GM12878 (cell line): ENCODE measurements at regions not wholly inside any gene's neighbourhood (a gene's known extent, or its start where the extent isn't known, plus 50 kb on each side); places are given as distances from the start of the nearest gene placed in this dataset.

Experiments used
- ATAC-seq: fragments of 200-7000 bp; cut with Tn5 transposase; 3 replicates; pipeline ENCODE4 v1.9.1; 2020; ENCODE audit warnings: mild to moderate bottlenecking, moderate library complexity
- BruUV-seq: library from RNA; stranded (reverse); fragments of 400-500 nt; replicated peaks from 2 replicates; lab custom pipeline; 2021; lab: Mats Ljungman, UMichigan
- CTCF ChIA-PET: fragments of 300-600 bp; sonication (Branson Sonifier 250); formaldehyde crosslinking; extraction: SDS; loops from one replicate; lab custom pipeline; 2021; ENCODE audit warnings: inconsistent platforms; lab: Yijun Ruan, JAX
- POLR2A ChIA-PET: fragments of 350-600 bp; formaldehyde crosslinking; extraction: SDS; loops from one replicate; lab custom pipeline; 2021; ENCODE audit warnings: inconsistent platforms; lab: Charles Lee
- RAD21 ChIA-PET: fragments of 300-600 bp; sonication (Branson Sonifier 250); formaldehyde crosslinking; loops from one replicate; lab custom pipeline; 2023; ENCODE audit warnings: antibody characterized with exemption; ENCODE audit not compliant: unreplicated experiment; lab: Charles Lee
- SMC1A ChIA-PET: fragments of 300-600 bp; sonication (Branson Sonifier 250); formaldehyde crosslinking; loops from one replicate; lab custom pipeline; 2023; ENCODE audit not compliant: unreplicated experiment, uncharacterized antibody; lab: Charles Lee
- DNase-seq: peaks from one replicate; pipeline ENCODE4 v3.0.0-alpha.2; 2011; ENCODE audit warnings: low read depth, low spot score
- FAIRE-seq: peaks from 3 replicates; lab custom pipeline; 2011; peaks lifted over from hg19 to GRCh38; lab: Jason Lieb, UNC
- H2AFZ ChIP-seq: 2 replicates; pipeline ENCODE4 v1.6.0; 2011; ENCODE audit warnings: low read depth, low read length, control low read depth; ENCODE audit not compliant: control insufficient read depth
- H3K27ac ChIP-seq: 2 replicates; pipeline ENCODE4 v1.5.1; 2011; ENCODE audit warnings: control low read depth; ENCODE audit not compliant: control insufficient read depth, insufficient read depth
- H3K27me3 ChIP-seq, 2 experiments: replicated peaks in 1 of 2; 2 replicates each; pipeline versions ENCODE4 v1.6.0 to v1.6.1; 2011; ENCODE audit warnings: low read length in 1 of 2; ENCODE audit not compliant: control insufficient read depth in 2 of 2, insufficient read depth in 2 of 2
- H3K36me3 ChIP-seq, 2 experiments: 2 replicates each; pipeline ENCODE4 v1.5.1; 2011; ENCODE audit warnings: low read length in 1 of 2; ENCODE audit not compliant: control insufficient read depth in 2 of 2, insufficient read depth in 2 of 2
- H3K4me1 ChIP-seq: 2 replicates; pipeline ENCODE4 v1.6.1; 2011; ENCODE audit warnings: mild to moderate bottlenecking, low read length, moderate library complexity, mixed read lengths; ENCODE audit not compliant: control insufficient read depth, insufficient read depth
- H3K4me2 ChIP-seq: 2 replicates; pipeline ENCODE4 v1.6.0; 2011; ENCODE audit warnings: control low read depth; ENCODE audit not compliant: control insufficient read depth, insufficient read depth
- H3K4me3 ChIP-seq: fragments of 200-600 bp; sonication (generic); 2 replicates; pipeline ENCODE4 v1.5.1; 2016
- H3K79me2 ChIP-seq: 2 replicates; pipeline ENCODE4 v1.6.0; 2011; ENCODE audit warnings: low read length; ENCODE audit not compliant: control insufficient read depth, insufficient read depth
- H3K9ac ChIP-seq: 2 replicates; pipeline ENCODE4 v1.8.0; 2011; ENCODE audit warnings: low read length, control low read depth, mixed read lengths; ENCODE audit not compliant: control insufficient read depth, insufficient read depth
- H3K9me3 ChIP-seq: replicated peaks from 3 replicates; pipeline ENCODE4 v1.5.1; 2011; ENCODE audit warnings: mild to moderate bottlenecking, low read length; ENCODE audit not compliant: control insufficient read depth, insufficient read depth
- H4K20me1 ChIP-seq: 2 replicates; pipeline ENCODE4 v1.6.0; 2011; ENCODE audit not compliant: control insufficient read depth, insufficient read depth
- CBX3 ChIP-seq: fragments of 200-600 bp; sonication (generic); IDR thresholded peaks from 2 replicates; pipeline ENCODE4 v1.6.1; 2016; ENCODE audit warnings: low read depth, borderline replicate concordance
- CHD2 ChIP-seq: IDR thresholded peaks from 2 replicates; pipeline ENCODE4 v1.6.1; 2011; ENCODE audit warnings: low read depth, low read length, improper control_type of control experiment, borderline replicate concordance
- GATAD2B ChIP-seq: fragments of 450-650 bp; conservative IDR thresholded peaks from 2 replicates; pipeline ENCODE4 v1.6.1; 2017; ENCODE audit warnings: low read depth, mild to moderate bottlenecking, moderate library complexity
- IKZF1 ChIP-seq: fragments of 450-650 bp; conservative IDR thresholded peaks from 2 replicates; pipeline ENCODE4 v1.6.1; 2017; ENCODE audit warnings: antibody characterized with exemption, mild to moderate bottlenecking
- ZNF384 ChIP-seq: IDR thresholded peaks from 2 replicates; pipeline ENCODE4 v1.6.1; 2012; ENCODE audit warnings: low read depth, mild to moderate bottlenecking, low read length, improper control_type of control experiment, borderline replicate concordance
- ZZZ3 ChIP-seq: IDR thresholded peaks from 2 replicates; pipeline ENCODE4 v1.6.1; 2011; ENCODE audit warnings: low read depth; ENCODE audit not compliant: control insufficient read depth, insufficient read length
- WGBS: methylation state at CpG from one replicate; pipeline ENCODE4 v1.1.6; 2016; ENCODE audit warnings: low lambda C conversion rate; ENCODE audit not compliant: insufficient replicate concordance, insufficient coverage; ENCODE audit errors: missing lambda C conversion rate; 5-methylcytosine and 5-hydroxymethylcytosine counted together
- in situ Hi-C: fragments of 300-500 bp; cut with MboI; formaldehyde crosslinking; loops from 9 replicates; pipeline ENCODE4 v1.14.3; 2018; ENCODE audit warnings: mixed read lengths
- intact Hi-C: fragments of 100-400 bp; cut with micrococcal nuclease; formaldehyde crosslinking; loops from one replicate; pipeline ENCODE4 v1.14.2; 2022; ENCODE audit not compliant: unreplicated experiment
- TF ChIP-seq, protein P1 (sequence below), 3 experiments: IDR thresholded peaks in 2 of 3; conservative IDR thresholded peaks in 1 of 3; 2 replicates each; pipeline ENCODE4 v1.5.1; 2011; ENCODE audit warnings: low read depth in 3 of 3, low read length in 3 of 3, mild to moderate bottlenecking in 3 of 3, control low read depth in 2 of 3, moderate library complexity in 2 of 3, inconsistent platforms in 1 of 3, mixed read lengths in 1 of 3; ENCODE audit not compliant: control insufficient read depth in 2 of 3, insufficient read depth in 1 of 3; ENCODE audit errors: extremely low read depth in 1 of 3
- TF ChIP-seq, protein P2 (sequence below): IDR thresholded peaks from 2 replicates; pipeline ENCODE4 v1.6.1; 2011; ENCODE audit warnings: low read depth, low read length, improper control_type of control experiment, borderline replicate concordance
- TF ChIP-seq, protein P3 (sequence below): IDR thresholded peaks from 2 replicates; pipeline ENCODE4 v1.6.1; 2012; ENCODE audit warnings: low read length, inconsistent platforms
- TF ChIP-seq, protein P4 (sequence below): fragments of 450-650 bp; IDR thresholded peaks from 2 replicates; pipeline ENCODE4 v1.6.1; 2018; ENCODE audit warnings: mild to moderate bottlenecking, low read depth, moderate library complexity; ENCODE audit not compliant: partially characterized antibody
- TF ChIP-seq, protein P5 (sequence below): fragments of 450-650 bp; IDR thresholded peaks from 2 replicates; pipeline ENCODE4 v1.6.1; 2017; ENCODE audit warnings: antibody characterized with exemption, mild to moderate bottlenecking, moderate library complexity

DNA sequence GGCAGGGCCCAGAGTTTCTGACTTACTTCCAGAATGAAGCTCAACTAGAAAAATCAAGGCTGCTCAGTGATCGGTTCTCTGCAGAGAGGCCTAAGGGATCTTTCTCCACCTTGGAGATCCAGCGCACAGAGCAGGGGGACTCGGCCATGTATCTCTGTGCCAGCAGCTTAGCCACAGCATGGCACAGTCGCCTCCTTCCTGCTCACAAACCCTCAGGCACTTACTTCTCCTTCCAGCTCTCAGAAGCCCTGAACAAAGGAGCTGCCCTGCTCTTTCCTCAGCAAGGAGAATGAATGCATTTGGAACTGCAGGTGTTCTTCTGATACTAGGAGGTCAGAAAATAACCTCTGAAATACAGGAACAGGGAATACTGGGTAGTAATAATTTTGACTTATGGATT, 219.7 kb upstream of the PRSS1 start (continued):
- TF ChIP-seq, protein P1, sequence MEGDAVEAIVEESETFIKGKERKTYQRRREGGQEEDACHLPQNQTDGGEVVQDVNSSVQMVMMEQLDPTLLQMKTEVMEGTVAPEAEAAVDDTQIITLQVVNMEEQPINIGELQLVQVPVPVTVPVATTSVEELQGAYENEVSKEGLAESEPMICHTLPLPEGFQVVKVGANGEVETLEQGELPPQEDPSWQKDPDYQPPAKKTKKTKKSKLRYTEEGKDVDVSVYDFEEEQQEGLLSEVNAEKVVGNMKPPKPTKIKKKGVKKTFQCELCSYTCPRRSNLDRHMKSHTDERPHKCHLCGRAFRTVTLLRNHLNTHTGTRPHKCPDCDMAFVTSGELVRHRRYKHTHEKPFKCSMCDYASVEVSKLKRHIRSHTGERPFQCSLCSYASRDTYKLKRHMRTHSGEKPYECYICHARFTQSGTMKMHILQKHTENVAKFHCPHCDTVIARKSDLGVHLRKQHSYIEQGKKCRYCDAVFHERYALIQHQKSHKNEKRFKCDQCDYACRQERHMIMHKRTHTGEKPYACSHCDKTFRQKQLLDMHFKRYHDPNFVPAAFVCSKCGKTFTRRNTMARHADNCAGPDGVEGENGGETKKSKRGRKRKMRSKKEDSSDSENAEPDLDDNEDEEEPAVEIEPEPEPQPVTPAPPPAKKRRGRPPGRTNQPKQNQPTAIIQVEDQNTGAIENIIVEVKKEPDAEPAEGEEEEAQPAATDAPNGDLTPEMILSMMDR (IDR thresholded peaks at IDR 0.05 in 2 of 3, conservative IDR thresholded peaks at IDR 0.05 in 1 of 3; ENCODE audit: control insufficient read depth in 2 of 3, extremely low read depth in 1 of 3, insufficient read depth in 1 of 3, low read depth in 3 of 3, low read length in 3 of 3): no peak
- TF ChIP-seq IKZF1 (no peak), ZZZ3 (no peak), GATAD2B (no peak)
- TF ChIP-seq, protein P2, sequence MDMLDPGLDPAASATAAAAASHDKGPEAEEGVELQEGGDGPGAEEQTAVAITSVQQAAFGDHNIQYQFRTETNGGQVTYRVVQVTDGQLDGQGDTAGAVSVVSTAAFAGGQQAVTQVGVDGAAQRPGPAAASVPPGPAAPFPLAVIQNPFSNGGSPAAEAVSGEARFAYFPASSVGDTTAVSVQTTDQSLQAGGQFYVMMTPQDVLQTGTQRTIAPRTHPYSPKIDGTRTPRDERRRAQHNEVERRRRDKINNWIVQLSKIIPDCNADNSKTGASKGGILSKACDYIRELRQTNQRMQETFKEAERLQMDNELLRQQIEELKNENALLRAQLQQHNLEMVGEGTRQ: no peak

GRCh38 chr7:142528608-142529408, 220.5 kb upstream of the PRSS1 start:
- H3K4me1 ChIP-seq: no peaks in the 10 kb centered on the region
- no peaks in the 10 kb centered on the region; a peak in 2 of 4 replicates for H3K27me3 ChIP-seq
- intact Hi-C loops: no loop called here
- H3K9ac ChIP-seq: no peak overlapping the region
- in situ Hi-C loops: no loop called here
- H3K27ac ChIP-seq: no peak overlapping the region
- BruUV-seq: no TSS peak
- H3K4me3 ChIP-seq: no peak overlapping the region
- no peak for FAIRE-seq
- no peaks in the 10 kb centered on the region; the same call in 1 of the 2 replicates for H4K20me1 ChIP-seq
- no peaks in the 10 kb centered on the region for H3K9me3 ChIP-seq
- RAD21 ChIA-PET: no interaction called here
- no peaks in the 10 kb centered on the region for H3K79me2 ChIP-seq
- POLR2A ChIA-PET: no interaction called here
- H2AFZ ChIP-seq: no peak overlapping the region
- WGBS: 38% methylated on average over 15 of the region's 15 CpGs
- SMC1A ChIA-PET: no interaction called here
- no peak overlapping the region for H3K4me2 ChIP-seq
- CTCF ChIA-PET: interaction anchor here (3.0 kb wide), 1 partner anchor 59 kb away, joined by 8 read pairs; no protein-coding TSS in a partner anchor
- H3K36me3 ChIP-seq: no peaks in the 10 kb centered on the region
- no peak for DNase-seq
- ATAC-seq: no peak
- TF ChIP-seq CBX3 (no peak), CHD2 (no peak), ZNF384 (no peak)
- TF ChIP-seq, protein P3, sequence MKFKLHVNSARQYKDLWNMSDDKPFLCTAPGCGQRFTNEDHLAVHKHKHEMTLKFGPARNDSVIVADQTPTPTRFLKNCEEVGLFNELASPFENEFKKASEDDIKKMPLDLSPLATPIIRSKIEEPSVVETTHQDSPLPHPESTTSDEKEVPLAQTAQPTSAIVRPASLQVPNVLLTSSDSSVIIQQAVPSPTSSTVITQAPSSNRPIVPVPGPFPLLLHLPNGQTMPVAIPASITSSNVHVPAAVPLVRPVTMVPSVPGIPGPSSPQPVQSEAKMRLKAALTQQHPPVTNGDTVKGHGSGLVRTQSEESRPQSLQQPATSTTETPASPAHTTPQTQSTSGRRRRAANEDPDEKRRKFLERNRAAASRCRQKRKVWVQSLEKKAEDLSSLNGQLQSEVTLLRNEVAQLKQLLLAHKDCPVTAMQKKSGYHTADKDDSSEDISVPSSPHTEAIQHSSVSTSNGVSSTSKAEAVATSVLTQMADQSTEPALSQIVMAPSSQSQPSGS: no peak
- TF ChIP-seq, protein P4, sequence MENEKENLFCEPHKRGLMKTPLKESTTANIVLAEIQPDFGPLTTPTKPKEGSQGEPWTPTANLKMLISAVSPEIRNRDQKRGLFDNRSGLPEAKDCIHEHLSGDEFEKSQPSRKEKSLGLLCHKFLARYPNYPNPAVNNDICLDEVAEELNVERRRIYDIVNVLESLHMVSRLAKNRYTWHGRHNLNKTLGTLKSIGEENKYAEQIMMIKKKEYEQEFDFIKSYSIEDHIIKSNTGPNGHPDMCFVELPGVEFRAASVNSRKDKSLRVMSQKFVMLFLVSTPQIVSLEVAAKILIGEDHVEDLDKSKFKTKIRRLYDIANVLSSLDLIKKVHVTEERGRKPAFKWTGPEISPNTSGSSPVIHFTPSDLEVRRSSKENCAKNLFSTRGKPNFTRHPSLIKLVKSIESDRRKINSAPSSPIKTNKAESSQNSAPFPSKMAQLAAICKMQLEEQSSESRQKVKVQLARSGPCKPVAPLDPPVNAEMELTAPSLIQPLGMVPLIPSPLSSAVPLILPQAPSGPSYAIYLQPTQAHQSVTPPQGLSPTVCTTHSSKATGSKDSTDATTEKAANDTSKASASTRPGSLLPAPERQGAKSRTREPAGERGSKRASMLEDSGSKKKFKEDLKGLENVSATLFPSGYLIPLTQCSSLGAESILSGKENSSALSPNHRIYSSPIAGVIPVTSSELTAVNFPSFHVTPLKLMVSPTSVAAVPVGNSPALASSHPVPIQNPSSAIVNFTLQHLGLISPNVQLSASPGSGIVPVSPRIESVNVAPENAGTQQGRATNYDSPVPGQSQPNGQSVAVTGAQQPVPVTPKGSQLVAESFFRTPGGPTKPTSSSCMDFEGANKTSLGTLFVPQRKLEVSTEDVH: no peak
- TF ChIP-seq, protein P5, sequence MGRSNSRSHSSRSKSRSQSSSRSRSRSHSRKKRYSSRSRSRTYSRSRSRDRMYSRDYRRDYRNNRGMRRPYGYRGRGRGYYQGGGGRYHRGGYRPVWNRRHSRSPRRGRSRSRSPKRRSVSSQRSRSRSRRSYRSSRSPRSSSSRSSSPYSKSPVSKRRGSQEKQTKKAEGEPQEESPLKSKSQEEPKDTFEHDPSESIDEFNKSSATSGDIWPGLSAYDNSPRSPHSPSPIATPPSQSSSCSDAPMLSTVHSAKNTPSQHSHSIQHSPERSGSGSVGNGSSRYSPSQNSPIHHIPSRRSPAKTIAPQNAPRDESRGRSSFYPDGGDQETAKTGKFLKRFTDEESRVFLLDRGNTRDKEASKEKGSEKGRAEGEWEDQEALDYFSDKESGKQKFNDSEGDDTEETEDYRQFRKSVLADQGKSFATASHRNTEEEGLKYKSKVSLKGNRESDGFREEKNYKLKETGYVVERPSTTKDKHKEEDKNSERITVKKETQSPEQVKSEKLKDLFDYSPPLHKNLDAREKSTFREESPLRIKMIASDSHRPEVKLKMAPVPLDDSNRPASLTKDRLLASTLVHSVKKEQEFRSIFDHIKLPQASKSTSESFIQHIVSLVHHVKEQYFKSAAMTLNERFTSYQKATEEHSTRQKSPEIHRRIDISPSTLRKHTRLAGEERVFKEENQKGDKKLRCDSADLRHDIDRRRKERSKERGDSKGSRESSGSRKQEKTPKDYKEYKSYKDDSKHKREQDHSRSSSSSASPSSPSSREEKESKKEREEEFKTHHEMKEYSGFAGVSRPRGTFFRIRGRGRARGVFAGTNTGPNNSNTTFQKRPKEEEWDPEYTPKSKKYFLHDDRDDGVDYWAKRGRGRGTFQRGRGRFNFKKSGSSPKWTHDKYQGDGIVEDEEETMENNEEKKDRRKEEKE: no peak
